ENCODE measurements at regions not wholly inside any gene's neighbourhood (a gene's known extent, or its start where the extent isn't known, plus 50 kb on each side); places are given as distances from the start of the nearest gene placed in this dataset.
"Not testable (repeated sequence)": the region's sequence is repeated elsewhere in the genome, so short reads cannot be mapped to it uniquely, and the experiment has no call there.

- TF ChIP-seq CTCF, POLR2A, POLR2AphosphoS5, EP300 (IDR thresholded peaks at IDR 0.05): not testable (repeated sequence)
Observed at GRCh38 chr21:5997586-5997985, 4523.8 kb upstream of the TPTE start.
